ENCODE measurements at regions not wholly inside any gene's neighbourhood (a gene's known extent, or its start where the extent isn't known, plus 50 kb on each side); places are given as distances from the start of the nearest gene placed in this dataset.

DNA sequence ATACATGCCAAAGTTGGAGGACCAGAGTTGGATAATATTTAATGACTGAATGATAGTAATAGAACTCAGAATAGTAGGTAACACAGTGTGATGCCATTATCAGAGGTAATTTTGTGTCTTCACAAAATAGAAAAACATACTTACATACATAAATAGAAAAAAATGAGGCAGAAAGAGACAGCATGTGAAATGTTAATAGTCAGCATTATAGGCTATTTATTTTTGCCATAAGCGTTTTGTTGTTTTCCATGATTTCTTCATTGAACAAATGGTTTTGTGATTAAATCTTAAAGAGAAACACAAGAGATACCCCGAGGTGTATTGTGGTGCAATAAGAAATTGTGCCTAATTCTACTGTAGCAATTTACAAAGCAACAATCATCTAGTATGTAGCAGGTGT lies 626.3 kb downstream of the KCNJ2 start:
- TF ChIP-seq, protein P1, sequence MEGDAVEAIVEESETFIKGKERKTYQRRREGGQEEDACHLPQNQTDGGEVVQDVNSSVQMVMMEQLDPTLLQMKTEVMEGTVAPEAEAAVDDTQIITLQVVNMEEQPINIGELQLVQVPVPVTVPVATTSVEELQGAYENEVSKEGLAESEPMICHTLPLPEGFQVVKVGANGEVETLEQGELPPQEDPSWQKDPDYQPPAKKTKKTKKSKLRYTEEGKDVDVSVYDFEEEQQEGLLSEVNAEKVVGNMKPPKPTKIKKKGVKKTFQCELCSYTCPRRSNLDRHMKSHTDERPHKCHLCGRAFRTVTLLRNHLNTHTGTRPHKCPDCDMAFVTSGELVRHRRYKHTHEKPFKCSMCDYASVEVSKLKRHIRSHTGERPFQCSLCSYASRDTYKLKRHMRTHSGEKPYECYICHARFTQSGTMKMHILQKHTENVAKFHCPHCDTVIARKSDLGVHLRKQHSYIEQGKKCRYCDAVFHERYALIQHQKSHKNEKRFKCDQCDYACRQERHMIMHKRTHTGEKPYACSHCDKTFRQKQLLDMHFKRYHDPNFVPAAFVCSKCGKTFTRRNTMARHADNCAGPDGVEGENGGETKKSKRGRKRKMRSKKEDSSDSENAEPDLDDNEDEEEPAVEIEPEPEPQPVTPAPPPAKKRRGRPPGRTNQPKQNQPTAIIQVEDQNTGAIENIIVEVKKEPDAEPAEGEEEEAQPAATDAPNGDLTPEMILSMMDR (conservative IDR thresholded peaks at IDR 0.05 in 1 of 2, IDR thresholded peaks at IDR 0.05 in 1 of 2; ENCODE audit: extremely low read depth in 1 of 2, insufficient read depth in 1 of 2, low read depth in 1 of 2, low read length in 2 of 2) = no peak
- no peak for TF ChIP-seq EZH2 (IDR thresholded peaks at IDR 0.05; ENCODE audit: borderline replicate concordance, low read length)

Data from mammary epithelial cell (primary cell).